Skin epidermis (tissue), 12 donors: ENCODE measurements at regions not wholly inside any gene's neighbourhood (a gene's known extent, or its start where the extent isn't known, plus 50 kb on each side); places are given as distances from the start of the nearest gene placed in this dataset.
"Not testable (repeated sequence)": the region's sequence is repeated elsewhere in the genome, so short reads cannot be mapped to it uniquely, and the experiment has no call there.

Source experiments
- H3K27ac ChIP-seq, 21 experiments: fragments of 200-600 bp; sonication (generic) in 11 of 21; one replicate each; pipeline ENCODE4 v1.5.0; 2020; ENCODE audit warnings: mild to moderate bottlenecking in 3 of 21, inconsistent platforms in 2 of 21, moderate library complexity in 2 of 21
- H3K4me3 ChIP-seq, 7 experiments: fragments of 200-600 bp; sonication (generic) in 2 of 7; one replicate each; pipeline ENCODE4 v1.5.0; 2020; ENCODE audit warnings: inconsistent platforms in 2 of 7, mild to moderate bottlenecking in 2 of 7, moderate library complexity in 1 of 7

GRCh38 chr1:182182311-182182710, 120.8 kb upstream of the ZNF648 start:
- Histone ChIP-seq H3K27ac (no peak overlapping the region), H3K4me3 (no peak overlapping the region)

GRCh38 chr1:182181167-182181572, 119.7 kb upstream of the ZNF648 start:
- no peak overlapping the region for H3K4me3 ChIP-seq
- H3K27ac ChIP-seq = peak overlapping the region in 4 of 21 experiments; percentile 2 to 68 (median 46)

DNA sequence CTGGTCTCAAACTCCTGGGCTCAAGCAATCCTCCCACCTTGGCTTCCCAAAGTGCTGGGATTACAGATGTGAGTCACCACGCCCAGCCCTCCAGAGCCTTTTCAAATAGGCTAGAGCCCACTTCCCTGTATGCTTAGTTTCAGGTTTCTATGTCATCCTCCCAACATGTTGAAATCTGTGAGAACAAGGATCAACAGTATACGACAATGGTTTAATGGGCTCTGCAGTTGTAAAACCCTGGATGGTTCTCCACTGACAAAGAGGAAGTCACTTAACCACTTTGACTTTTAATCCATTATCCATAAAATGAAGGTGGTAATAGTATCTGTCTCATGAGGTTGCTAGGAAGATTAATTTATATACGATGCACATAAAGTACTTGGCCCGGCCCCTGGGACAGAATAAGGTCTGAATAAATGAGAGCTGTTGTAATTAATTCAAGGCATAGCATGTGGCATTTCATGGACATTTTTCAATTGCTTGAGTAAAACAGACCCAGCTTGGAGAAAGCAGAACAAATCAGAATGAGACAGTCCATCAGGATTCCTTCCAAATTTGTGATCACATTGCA, 113.9 kb upstream of the ZNF648 start:
- H3K27ac ChIP-seq = peak overlapping the region in 11 of 21 experiments; percentile 15 to 76 (median 52)
- no peak overlapping the region for H3K4me3 ChIP-seq

DNA sequence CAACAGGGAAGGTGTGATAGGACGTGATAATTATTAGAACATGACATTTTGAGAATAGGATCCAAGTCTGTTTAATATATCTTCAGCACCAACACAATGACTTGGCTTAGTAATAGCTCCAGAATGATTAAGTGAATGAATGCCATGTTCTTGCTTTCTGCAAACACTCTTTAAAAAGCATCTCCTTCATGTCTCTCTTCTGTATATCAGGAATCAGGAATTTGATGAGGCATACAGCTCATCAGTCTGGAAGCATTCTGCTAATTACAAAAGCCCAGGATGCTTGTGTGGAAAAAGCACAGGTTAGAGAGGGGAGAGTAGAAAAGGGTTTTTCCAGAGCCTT, 113.0 kb upstream of the ZNF648 start:
- peak overlapping the region in 13 of 21 experiments; percentile 15 to 76 (median 44) for H3K27ac ChIP-seq
- H3K4me3 ChIP-seq = no peak overlapping the region

DNA sequence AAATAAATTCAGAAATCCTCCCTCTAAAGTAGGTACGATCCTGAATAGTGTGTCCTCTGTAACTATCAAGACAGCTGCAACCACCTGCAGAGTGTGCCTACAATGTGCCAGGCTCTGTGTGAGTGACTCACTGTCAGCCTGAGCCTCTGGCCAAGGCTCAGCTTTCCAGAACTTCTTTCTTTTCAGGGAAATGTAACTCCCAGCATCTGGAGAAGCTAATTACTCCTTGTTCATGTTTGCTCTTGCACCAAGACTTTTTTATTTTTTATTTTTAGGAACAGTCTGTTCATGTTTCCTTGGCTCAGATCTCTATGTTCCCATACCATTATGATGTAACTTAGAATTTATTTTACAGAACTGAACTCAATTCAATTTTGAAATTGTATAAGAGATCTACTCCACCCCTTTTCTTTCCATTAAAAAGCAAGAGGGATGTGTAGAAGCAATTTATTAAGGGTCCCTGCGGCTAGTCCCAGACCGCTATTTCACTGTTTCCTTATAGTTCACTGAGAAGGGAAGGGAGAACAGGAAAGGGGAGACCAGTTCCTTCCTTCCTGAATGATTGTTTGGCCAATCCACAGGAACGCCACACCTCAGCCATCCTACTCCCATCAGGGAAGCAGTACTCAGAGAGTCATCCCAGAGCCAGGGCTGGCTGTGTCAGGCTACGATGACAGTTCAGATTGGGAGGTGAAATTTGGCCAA, 112.4 kb upstream of the ZNF648 start:
- no peak overlapping the region for H3K4me3 ChIP-seq
- peak overlapping the region in 13 of 21 experiments; percentile 15 to 76 (median 44) for H3K27ac ChIP-seq

- no peak overlapping the region for H3K4me3 ChIP-seq
- H3K27ac ChIP-seq = no peak overlapping the region
Observed at GRCh38 chr1:182172699-182173098, 111.2 kb upstream of the ZNF648 start.

- peak overlapping the region in 8 of 21 experiments; percentile 3 to 55 (median 15) for H3K27ac ChIP-seq
- H3K4me3 ChIP-seq = no peak overlapping the region
Observed at GRCh38 chr1:182170891-182171461, 109.5 kb upstream of the ZNF648 start.

GRCh38 chr1:182169203-182169602, 107.7 kb upstream of the ZNF648 start:
- Histone ChIP-seq H3K27ac (no peak overlapping the region), H3K4me3 (no peak overlapping the region)

DNA sequence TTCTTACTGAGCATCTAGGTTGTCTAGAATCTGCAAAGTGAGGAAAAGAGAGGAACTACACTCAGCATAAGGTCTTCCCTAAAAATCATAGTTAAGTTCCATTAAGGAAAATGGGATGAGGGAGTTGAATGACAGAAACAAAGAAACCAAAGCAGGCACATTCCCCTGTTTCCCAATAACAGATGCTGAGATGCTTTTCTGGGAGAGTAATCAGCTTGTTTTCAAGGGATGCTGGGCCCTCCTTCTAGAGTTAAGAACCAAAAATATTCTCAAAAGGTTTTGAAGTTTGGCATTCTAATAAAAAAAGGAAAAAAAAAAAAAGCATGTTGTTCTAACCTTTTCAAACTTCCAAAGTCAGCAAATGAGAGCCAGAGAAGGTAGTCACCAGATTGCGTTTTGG, 105.2 kb upstream of the ZNF648 start:
- H3K4me3 ChIP-seq = no peak overlapping the region
- peak overlapping the region in 5 of 21 experiments; percentile 0 to 49 (median 20) for H3K27ac ChIP-seq

GRCh38 chr1:182166321-182166720, 104.8 kb upstream of the ZNF648 start:
- H3K4me3 ChIP-seq = no peak overlapping the region
- peak overlapping the region in 5 of 21 experiments; percentile 20 to 49 (median 26) for H3K27ac ChIP-seq

DNA sequence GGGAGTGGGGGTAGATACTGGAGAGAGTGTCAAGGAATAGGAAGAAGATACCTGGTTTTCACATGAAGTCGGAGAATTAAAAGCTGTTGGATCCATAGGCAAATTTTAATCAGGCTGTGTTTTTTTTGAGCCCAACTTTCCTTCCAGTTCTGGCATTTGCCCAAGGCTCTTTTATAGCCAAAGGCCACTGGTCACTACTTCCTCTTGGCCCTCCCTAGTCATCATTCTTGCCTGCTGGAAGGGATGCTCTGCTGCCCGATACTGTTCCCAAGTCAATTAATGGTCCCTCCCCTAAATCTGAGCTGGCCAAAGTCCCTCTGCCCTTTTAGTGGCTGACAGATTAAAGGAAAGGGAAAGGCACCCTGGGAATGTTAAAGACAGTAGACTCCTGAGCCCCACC, 102.8 kb upstream of the ZNF648 start:
- Histone ChIP-seq H3K27ac (peak overlapping the region in 5 of 21 experiments; percentile 1 to 68 (median 29)), H3K4me3 (no peak overlapping the region)

DNA sequence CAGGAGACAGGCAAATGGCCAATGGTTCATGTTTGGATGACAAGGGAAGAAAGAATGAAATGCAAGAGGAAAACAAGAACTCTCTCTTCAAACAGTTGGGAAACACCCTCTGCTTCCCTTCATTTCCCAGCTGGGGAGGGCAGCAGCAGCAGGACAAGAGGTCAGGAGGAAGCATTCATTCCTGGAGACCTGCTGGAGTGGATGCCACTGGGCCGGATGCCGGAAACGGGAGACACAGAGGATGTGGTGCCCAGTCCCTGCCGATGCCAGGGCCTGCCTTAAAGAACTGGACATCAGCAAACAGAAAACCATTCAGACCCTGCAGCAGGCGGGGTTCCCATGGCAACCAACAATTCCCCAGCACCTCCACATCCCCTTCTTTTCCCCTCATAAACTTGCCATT, 102.3 kb upstream of the ZNF648 start:
- peak overlapping the region in 6 of 21 experiments; percentile 1 to 68 (median 16) for H3K27ac ChIP-seq

GRCh38 chr1:182159443-182159842, 97.9 kb upstream of the ZNF648 start:
- Histone ChIP-seq H3K27ac (no peak overlapping the region), H3K4me3 (no peak overlapping the region)

More for the DNA sequence above, 102.3 kb upstream of the ZNF648 start:
- H3K4me3 ChIP-seq = no peak overlapping the region

DNA sequence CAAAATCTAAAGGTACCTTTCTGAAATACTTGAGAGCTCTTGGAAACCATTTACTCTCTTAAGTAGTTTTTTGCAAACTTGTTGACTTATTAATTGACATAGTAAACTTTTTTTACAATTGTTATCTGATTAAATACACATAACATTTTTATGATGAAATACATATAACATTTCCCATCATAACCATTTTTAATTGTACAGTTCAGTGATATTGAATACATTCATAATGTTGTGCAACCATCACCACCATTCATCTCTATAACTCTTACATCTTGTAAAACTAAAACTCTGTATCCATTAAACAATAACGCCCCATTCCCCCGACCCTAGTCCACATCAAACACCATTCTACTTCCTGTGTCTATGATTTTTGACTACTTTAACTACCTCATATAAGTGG, 95.7 kb upstream of the ZNF648 start:
- no peak overlapping the region for H3K4me3 ChIP-seq
- no peak overlapping the region for H3K27ac ChIP-seq

DNA sequence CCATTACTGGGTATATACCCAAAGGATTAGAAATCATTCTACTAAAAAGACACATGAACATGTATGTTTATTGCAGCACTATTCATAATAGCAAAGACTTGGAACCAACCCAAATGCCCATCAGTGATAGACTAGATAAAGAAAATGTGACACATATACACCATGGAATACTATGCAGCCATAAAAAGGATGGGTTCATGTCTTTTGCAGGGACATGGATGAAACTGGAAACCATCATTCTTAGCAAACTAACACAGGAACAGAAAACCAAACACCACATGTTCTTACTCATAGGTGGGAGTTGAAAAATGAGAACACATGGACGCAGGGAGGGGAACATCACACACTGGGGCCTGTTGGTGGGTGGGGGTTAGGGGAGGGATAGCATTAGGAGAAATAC, 92.9 kb upstream of the ZNF648 start:
- not testable (repeated sequence) for H3K4me3 ChIP-seq, H3K27ac ChIP-seq

GRCh38 chr1:182149411-182149965, 88.0 kb upstream of the ZNF648 start:
- peak overlapping the region in 16 of 21 experiments; percentile 7 to 97 (median 52) for H3K27ac ChIP-seq

GRCh38 chr1:182147951-182148350, 86.4 kb upstream of the ZNF648 start:
- H3K27ac ChIP-seq = peak overlapping the region in 17 of 21 experiments; percentile 5 to 97 (median 45)

More at GRCh38 chr1:182149411-182149965, 88.0 kb upstream of the ZNF648 start:
- H3K4me3 ChIP-seq = no peak overlapping the region

DNA sequence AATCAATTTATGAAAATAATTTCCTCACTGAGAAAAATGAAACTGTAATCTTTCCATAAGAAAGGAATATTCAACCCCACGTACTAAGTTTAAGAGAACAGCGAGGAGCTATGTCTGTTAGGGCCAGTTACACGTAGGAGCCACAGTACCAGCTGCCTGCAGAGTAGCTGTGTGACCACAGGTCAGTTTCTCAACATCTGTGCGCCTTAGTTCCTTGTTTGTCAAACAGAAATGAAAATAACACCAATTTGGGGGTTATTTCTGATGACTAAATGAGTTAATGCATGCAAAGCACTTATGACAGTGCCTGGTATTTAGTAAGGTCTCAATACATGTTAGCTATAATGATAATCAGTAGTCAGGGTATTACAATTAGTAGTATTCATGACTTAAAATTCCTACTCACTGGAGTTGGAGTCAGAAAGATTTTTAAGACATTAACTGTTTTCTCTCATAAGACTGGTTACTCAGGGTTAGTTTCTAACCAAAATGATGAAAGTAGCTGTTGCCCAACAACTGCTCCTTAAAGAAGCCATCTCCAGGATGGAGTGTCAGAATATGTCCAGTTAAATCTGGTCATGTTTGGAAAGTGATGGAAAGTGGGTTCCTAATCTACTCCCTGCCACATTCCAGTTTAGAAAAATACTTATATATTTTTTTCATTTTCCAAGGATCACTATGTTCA, 85.8 kb upstream of the ZNF648 start:
- H3K4me3 ChIP-seq = no peak overlapping the region
- H3K27ac ChIP-seq = peak overlapping the region in 15 of 21 experiments; percentile 4 to 97 (median 61)

More at GRCh38 chr1:182147951-182148350, 86.4 kb upstream of the ZNF648 start:
- no peak overlapping the region for H3K4me3 ChIP-seq

DNA sequence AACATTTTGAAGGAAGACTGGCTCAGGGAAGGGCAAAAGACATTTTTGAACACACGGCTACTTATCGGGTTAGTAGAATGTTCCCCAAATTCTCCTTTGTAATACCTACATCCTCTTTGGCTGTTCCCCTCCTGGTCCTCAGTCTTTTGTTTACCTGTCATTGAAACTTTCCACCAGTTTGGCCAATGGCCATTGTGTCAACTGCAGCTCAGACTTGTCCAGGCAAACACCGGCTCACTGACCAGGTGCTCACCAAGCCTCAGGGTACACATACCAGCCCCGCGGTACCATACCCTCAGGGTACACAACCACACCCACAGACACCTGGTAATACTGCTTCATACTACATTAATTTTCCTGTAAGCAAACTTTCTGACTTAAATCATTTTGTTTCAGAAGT, 84.8 kb upstream of the ZNF648 start:
- Histone ChIP-seq H3K4me3 (no peak overlapping the region), H3K27ac (peak overlapping the region in 16 of 21 experiments; percentile 12 to 97 (median 85))

DNA sequence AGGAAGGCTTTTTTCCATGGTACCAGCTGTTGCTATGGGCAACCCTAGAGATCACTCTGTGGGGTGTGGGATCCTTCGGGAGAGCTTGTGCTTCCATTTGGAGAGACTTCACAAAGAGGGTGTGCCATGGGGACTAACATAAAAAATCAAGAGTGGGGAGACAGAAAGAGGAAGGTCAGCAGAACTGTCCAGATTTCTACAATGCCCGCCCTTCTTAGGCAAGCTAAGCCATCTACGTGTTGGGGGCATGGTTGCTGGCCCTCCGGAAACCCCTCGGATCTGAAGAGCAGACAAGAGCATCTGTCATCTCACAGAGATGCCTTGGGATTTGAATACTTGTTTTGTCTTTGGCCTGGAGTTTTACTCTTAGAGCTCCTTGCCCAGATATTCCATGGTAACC, 83.9 kb upstream of the ZNF648 start:
- H3K27ac ChIP-seq = peak overlapping the region in 20 of 21 experiments; percentile 67 to 97 (median 87)
- H3K4me3 ChIP-seq = no peak overlapping the region
